GM18909 (cell line): ENCODE measurements at regions not wholly inside any gene's neighbourhood (a gene's known extent, or its start where the extent isn't known, plus 50 kb on each side); places are given as distances from the start of the nearest gene placed in this dataset.

Source experiments
- ATAC-seq: cut with Tn5 transposase; IDR thresholded peaks from one replicate; pipeline ENCODE4 v1.9.1; 2021; ENCODE audit warnings: mild to moderate bottlenecking; ENCODE audit not compliant: unreplicated experiment, poor library complexity

GRCh38 chr6:140090871-140091270, 716.4 kb upstream of the CITED2 start:
- ATAC-seq, result no peak

DNA sequence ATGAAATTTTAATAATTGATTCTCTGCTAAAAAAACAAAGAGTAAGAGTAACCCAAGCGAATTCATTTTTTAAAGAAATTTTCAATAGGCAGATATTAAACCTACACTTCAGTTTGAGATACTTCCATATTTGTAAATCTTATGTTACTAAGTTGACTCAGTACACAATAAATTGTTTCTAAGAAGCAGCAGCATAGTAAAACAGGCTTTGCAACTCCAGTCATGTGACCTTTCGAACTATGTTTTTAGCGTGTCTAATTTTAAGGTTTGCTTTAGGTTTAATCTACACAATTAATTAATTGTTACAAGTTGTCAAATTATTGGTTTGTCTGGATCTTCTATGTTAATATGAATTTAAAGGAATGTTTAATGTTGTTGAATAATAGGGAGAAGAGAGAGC, 708.9 kb upstream of the CITED2 start:
- ATAC-seq, result no peak

GRCh38 chr6:140082867-140083297, 708.4 kb upstream of the CITED2 start:
- no peak for ATAC-seq

DNA sequence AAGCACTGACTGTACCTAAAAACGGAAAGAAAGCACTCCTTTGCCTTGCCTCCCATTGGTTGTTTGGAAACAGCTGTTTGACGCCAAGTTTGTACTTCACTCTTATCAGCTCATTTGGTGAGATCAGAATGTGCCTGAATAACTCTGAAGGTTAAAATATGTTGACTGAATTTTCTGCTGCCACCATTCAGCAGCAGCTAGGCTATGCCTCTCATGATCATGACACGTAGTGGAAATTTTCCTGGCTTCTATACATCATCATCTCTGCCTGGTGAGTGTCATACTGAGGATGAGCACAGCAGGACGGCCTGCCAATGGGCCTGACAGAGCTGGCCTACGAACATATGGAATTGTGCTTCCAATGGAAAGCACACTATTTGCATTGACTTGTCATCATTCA, 704.9 kb upstream of the CITED2 start:
- ATAC-seq, result no peak

DNA sequence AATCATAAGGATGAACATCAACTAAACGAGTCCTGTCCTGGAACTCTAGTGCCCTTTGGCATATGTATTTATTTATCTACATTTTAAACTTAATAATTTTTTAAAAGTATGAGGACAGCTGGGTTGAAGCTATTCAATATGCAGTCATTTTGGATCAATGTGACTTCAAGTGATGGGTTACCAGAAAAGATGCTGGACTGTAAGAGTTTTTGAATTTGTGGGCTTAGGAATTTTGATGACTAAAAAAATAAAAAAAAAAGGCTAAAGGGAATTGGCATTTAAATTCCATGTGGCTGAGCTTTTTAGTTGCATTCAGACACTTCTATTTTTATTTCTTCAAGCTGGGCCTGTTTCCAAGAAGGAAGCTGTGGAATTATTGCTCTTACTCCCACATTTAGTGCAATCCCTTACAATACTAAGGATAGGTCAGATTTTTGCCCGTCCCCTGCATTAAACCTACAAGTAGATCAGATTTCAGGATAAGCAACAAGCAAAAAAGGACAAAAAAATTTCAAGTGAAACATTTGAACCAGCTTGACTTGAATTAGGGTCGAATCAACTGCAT, 704.2 kb upstream of the CITED2 start:
- no peak for ATAC-seq

DNA sequence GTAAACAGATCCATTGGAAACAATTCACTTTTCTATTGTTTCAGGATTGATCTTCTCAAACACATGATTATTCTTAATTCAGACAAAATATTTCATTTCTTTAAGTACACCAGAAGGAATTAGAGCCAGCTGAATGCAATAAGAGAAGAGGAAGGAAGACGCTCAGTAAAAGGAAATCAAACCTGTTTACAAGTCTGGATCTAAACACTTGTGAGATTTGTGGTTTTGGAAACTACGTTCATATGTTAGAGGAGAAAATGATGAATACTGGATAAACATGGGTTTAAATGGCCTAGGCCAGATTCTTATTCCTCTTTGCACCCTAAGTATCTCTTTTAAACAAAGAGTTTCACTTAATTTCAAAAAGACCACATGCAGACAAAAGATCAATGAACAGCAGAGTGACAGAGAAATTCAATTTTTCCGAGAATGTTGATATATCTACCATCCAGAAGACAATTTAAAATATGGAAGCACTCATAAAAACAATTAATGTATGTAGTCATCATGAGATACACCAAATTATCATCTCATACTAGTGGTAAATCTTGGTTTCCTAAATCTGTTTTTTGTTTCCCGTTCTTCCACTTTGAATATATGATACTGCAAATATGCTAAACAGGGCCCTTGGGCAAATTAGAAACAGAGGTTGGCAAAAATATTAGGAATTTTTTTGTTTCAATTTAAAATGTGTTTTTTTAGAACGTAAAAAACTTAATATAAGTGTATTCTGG, 703.5 kb upstream of the CITED2 start:
- no peak for ATAC-seq

DNA sequence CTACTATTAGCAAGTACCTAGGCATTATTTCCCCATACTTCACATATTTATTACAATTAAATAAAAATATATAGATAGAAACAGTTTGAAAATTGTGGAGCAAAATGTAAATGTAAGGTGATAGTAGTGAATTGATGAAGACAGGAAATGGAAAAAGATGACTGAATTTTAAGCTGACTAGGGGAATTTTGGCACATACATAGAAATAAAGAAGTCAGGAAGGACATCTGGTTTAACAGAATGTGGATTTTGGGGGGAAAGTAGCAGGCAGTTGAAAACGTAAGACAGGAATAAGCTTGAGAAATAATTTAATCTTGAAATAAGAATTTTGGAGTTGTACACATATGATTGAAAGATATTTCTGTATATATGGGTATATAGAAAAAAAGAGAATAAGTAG, 701.7 kb upstream of the CITED2 start:
- ATAC-seq, result no peak

DNA sequence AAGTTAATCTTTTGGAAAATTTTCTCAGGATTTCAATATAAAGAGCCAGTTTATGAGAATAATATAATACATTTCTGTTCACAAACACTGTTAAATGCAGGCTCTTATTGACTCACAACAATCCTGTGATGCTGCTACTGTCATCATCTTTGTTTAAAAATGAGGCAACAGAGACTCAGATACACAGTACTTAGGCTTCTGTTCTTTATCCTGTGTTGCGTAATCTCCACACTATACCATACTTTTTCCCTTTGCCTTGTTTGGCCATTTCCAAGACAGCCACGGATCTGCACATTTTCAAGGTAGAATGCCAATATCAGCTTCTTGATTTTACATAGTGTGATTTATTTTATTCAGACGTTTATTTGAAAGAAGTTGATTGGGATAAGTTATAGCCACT, 699.0 kb upstream of the CITED2 start:
- ATAC-seq, result no peak

DNA sequence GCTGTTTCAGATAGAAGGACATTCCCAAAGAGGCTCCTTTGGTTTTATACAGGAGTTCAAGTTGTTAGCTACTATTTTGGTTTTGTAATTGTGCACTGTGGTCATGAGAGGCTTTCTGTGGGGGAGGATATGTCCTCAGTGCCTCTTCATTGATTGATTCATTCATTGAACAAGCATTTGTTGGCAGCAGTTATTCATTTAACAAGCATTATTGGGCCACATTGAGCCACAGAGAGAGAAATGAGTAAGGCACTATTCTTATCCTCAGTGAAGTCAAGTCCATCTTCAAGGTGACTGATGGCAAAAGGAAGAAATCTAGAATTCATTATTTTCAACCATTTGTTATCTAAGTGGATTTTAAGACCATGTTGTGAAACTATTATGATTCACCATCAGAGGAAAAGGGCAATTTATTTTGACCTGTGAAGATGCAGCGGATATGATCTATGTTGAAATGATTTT, 697.2 kb upstream of the CITED2 start:
- no peak for ATAC-seq

DNA sequence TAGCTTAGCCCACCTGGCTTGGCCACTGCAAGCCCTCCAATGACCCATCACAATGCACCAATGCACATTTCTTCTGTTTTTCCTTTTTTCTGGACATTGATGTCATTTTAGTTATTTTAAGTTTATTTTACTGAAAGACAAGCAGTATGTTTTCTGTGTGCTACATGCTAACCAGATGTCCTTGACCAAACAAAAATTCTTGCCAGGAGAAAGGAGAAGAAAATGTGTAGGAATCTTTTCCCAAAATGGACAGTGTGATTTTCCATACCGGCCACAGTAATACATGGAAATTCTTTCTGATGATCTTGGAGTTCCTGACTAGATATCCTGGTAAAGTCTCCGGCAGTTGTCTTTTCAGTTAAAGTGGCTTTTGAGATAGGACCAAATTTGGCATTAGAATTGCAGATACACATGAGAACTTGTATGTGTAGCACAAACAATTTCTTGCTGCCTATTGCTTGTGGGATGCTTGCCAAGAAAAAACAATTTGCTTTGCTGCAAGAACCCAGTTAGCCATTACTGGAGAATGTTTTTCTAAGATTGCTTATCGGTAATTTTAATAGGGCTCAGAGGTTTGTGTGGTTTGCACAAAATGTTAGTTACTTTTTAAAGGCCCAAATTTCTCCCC, 696.5 kb upstream of the CITED2 start:
- no peak for ATAC-seq

GRCh38 chr6:140069576-140069975, 695.1 kb upstream of the CITED2 start:
- no peak for ATAC-seq

DNA sequence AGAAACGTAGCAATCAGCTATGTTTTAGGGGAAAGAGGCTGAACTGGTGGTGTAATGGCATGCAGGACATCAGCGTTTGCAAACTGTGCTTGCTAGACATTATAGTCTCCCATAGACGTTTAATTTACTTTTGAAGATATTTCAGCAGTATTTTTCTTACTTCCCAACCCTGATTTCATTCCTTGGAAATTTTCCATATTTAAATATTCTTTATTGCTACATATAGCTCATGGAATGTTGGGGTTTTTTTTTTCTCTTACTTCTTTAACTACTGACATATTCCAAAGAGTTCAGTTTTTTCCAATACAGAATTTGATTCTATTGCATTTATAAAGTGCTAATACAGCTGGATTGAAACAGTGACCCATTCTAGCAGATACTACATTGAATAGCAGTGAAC, 694.4 kb upstream of the CITED2 start:
- ATAC-seq, result no peak

- ATAC-seq, result no peak
Observed at GRCh38 chr6:140064366-140064765, 689.9 kb upstream of the CITED2 start.

DNA sequence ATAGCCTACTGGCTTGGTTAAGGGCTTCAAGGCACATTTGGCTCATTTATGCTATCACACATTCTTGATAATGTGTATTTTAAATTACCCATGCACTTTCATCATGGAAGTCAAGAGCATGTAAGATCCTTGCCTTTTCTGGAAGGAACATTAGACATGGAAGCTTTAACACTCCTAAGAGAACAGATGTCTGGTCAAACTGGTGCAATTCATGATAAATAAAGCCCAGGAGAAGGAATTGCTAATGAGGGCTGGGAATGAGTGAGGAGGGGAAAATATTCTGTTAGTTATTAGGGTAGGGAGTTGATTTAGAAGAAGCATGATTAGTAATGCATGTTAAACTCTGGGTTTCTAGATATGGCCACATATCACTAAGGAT, 688.6 kb upstream of the CITED2 start:
- ATAC-seq, result no peak

DNA sequence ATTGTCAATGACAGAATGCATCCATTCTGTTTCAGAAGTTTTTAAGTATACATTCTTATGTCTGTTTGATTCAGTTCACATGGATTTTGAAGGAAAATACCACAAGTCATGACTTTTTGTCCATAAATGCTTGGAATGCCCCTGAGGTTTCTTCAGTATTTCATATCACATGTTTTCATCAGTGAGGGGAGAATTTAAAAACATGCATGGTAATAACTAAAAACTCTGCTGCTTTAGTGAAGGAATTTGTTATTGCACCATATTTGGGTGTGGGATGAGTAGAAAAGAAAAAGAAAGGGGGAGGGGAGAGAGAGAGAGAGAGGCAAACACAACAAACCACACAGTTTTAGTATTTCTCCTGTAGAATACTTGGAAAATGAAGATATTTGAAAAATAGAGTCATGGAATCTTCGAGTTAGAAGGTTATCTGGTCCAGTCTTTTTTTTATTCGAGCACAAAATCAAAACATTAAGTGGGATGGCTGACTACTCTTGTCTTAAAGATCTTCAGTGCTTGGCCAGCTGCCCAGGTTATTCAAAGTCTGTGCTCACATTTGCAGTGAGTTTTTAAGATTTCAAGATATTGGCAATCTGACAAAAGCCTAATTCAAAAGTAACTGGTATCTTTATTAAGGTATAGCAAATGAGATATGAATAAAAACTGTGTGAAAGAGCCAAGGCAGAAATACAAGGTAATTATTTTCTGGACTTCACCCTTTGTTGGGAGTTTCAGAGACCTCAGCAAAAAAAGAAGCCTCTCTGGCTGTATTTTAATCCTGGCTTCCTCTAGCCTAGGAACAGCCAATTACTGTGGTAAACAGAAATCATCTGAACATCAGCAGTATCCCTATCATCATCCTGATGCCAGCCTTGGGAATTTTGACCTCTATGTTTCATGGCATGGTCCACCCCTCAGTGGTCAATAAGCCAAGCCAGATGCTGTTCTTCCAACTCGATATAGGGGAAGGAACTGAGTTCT, 687.9 kb upstream of the CITED2 start:
- no peak for ATAC-seq

- no peak for ATAC-seq
Observed at GRCh38 chr6:140061110-140062042, 686.9 kb upstream of the CITED2 start.

GRCh38 chr6:140059947-140060346, 685.5 kb upstream of the CITED2 start:
- no peak for ATAC-seq

DNA sequence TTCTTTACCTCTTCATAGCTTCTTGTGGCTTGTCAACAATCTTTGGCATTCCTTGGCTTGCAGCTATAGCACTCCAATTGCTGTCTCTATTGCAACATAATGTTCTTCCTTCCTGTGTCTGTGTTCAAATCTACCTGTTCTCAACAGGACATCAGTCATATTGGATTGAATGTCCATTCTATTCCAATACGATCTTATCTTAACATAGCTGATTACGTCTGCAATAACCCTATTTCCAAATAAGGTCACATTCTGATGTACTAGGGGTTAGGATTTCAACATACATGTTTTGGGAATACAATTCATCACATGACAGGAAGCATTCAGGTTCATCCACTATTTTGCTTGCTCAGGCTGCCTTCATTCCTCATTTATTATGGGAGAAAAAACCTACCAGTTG, 684.4 kb upstream of the CITED2 start:
- no peak for ATAC-seq
